ENCODE measurements at regions not wholly inside any gene's neighbourhood (a gene's known extent, or its start where the extent isn't known, plus 50 kb on each side); places are given as distances from the start of the nearest gene placed in this dataset.
A peak's percentile ranks its signal among the peaks of the same experiment; 100 is the strongest.

GRCh38 chr14:98758440-98758839 is 513.6 kb downstream of the BCL11B start:
- Histone ChIP-seq H3K9me3 (ENCODE audit: control insufficient read depth in 2 of 3, insufficient read depth in 1 of 3, low read length in 3 of 3) (no peaks in the 10 kb centered on the region), H3K9ac (ENCODE audit: low read length in 3 of 3) (no peak overlapping the region), H3K4me1 (ENCODE audit: control insufficient read depth in 2 of 3, insufficient read depth in 2 of 3, low read depth in 1 of 3, low read length in 3 of 3) (no peaks in the 10 kb centered on the region), H3K36me3 (ENCODE audit: control insufficient read depth in 2 of 3, insufficient read depth in 3 of 3, low read length in 3 of 3) (no peaks in the 10 kb centered on the region), H3K27me3 (ENCODE audit: control insufficient read depth, insufficient read depth, low read length) (no peaks in the 10 kb centered on the region), H3K27ac (ENCODE audit: low read depth in 2 of 2, low read length in 2 of 2) (no peak overlapping the region), H3K4me3 (ENCODE audit: low read length in 3 of 3) (no peak overlapping the region)
- intact Hi-C loops (cut with DNase I), result no loop called here
- FAIRE-seq (no peak), DNase-seq (no peak)
- no peak for TF ChIP-seq CTCF (IDR thresholded peaks at IDR 0.05; ENCODE audit: borderline replicate concordance, extremely low read depth, insufficient read depth)

- H3K27ac ChIP-seq (ENCODE audit: low read depth in 2 of 2, low read length in 2 of 2), result no peak overlapping the region
- DNase-seq, result no peak
- H3K9ac ChIP-seq (ENCODE audit: low read length in 3 of 3), result no peak overlapping the region
- H3K27me3 ChIP-seq (ENCODE audit: control insufficient read depth, insufficient read depth, low read length), result no peaks in the 10 kb centered on the region
- H3K4me1 ChIP-seq (ENCODE audit: control insufficient read depth in 2 of 3, insufficient read depth in 2 of 3, low read depth in 1 of 3, low read length in 3 of 3), result no peaks in the 10 kb centered on the region
- intact Hi-C loops (cut with DNase I), result no loop called here
- H3K36me3 ChIP-seq (ENCODE audit: control insufficient read depth in 2 of 3, insufficient read depth in 3 of 3, low read length in 3 of 3), result no peaks in the 10 kb centered on the region
- no peak for TF ChIP-seq CTCF (IDR thresholded peaks at IDR 0.05; ENCODE audit: borderline replicate concordance, extremely low read depth, insufficient read depth)
- H3K4me3 ChIP-seq (ENCODE audit: low read length in 3 of 3), result no peak overlapping the region
- FAIRE-seq, result peak; percentile 74
- peaks cover 0 to 2% (median 0%) of the 10 kb centered on the region in 3 donors for H3K9me3 ChIP-seq (ENCODE audit: control insufficient read depth in 2 of 3, insufficient read depth in 1 of 3, low read length in 3 of 3)
Measured at GRCh38 chr14:98761993-98762392, 510.0 kb downstream of the BCL11B start.

GRCh38 chr14:98766818-98767217 is 505.2 kb downstream of the BCL11B start:
- no peak for TF ChIP-seq CTCF (IDR thresholded peaks at IDR 0.05; ENCODE audit: borderline replicate concordance, extremely low read depth, insufficient read depth)
- Histone ChIP-seq H3K4me1 (ENCODE audit: control insufficient read depth in 2 of 3, insufficient read depth in 2 of 3, low read depth in 1 of 3, low read length in 3 of 3) (no peaks in the 10 kb centered on the region), H3K36me3 (ENCODE audit: control insufficient read depth in 2 of 3, insufficient read depth in 3 of 3, low read length in 3 of 3) (no peaks in the 10 kb centered on the region), H3K27ac (ENCODE audit: low read depth in 2 of 2, low read length in 2 of 2) (no peak overlapping the region), H3K27me3 (ENCODE audit: control insufficient read depth, insufficient read depth, low read length) (no peaks in the 10 kb centered on the region), H3K4me3 (ENCODE audit: low read length in 3 of 3) (no peak overlapping the region), H3K9ac (ENCODE audit: low read length in 3 of 3) (no peak overlapping the region), H3K9me3 (ENCODE audit: control insufficient read depth in 2 of 3, insufficient read depth in 1 of 3, low read length in 3 of 3) (peaks cover 0 to 2% (median 0%) of the 10 kb centered on the region in 3 donors)
- intact Hi-C loops (cut with DNase I), result no loop called here
- DNase-seq (no peak), FAIRE-seq (no peak)

GRCh38 chr14:98769326-98769725 is 502.7 kb downstream of the BCL11B start:
- Histone ChIP-seq H3K9me3 (ENCODE audit: control insufficient read depth in 2 of 3, insufficient read depth in 1 of 3, low read length in 3 of 3) (no peaks in the 10 kb centered on the region), H3K27me3 (ENCODE audit: control insufficient read depth, insufficient read depth, low read length) (no peaks in the 10 kb centered on the region), H3K4me3 (ENCODE audit: low read length in 3 of 3) (no peak overlapping the region), H3K9ac (ENCODE audit: low read length in 3 of 3) (no peak overlapping the region), H3K4me1 (ENCODE audit: control insufficient read depth in 2 of 3, insufficient read depth in 2 of 3, low read depth in 1 of 3, low read length in 3 of 3) (no peaks in the 10 kb centered on the region), H3K27ac (ENCODE audit: low read depth in 2 of 2, low read length in 2 of 2) (no peak overlapping the region), H3K36me3 (ENCODE audit: control insufficient read depth in 2 of 3, insufficient read depth in 3 of 3, low read length in 3 of 3) (no peaks in the 10 kb centered on the region)
- intact Hi-C loops (cut with DNase I), result no loop called here
- no peak for DNase-seq
- no peak for FAIRE-seq
- no peak for TF ChIP-seq CTCF (IDR thresholded peaks at IDR 0.05; ENCODE audit: borderline replicate concordance, extremely low read depth, insufficient read depth)

All from kidney (tissue), 13 donors.